ENCODE measurements at regions not wholly inside any gene's neighbourhood (a gene's known extent, or its start where the extent isn't known, plus 50 kb on each side); places are given as distances from the start of the nearest gene placed in this dataset.

DNA sequence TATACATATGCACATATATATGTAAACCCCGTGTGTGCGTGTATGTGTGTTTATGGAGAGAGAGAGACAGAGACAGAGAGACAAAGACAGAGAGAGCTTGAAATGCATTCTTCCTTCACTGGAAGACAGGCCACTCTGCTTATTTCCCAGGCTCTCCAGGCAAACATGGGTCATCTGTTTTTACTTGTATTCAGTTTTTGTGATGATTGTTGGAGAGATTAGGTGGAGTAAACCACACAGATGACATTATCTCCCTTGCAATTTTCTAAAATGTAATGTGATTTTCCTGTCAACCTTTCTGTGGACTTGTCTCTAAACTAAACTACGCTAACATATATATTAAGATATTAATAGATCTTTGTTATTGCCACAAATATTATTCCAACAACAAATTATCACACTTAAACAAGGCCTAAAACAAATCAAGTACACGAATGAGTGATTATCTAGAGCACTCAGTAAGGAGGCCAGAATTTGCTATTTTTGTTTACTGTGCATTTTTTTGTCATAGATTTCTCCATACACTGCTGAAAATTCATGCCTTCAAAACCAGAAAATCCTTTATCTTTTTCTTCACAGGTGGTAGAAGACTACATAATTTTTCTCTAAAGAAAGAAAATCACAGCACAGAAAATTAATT, 251.8 kb upstream of the SLIT2 start:
- H3K4me1 ChIP-seq (ENCODE audit: control insufficient read depth, low read length), result no peaks in the 10 kb centered on the region
- H3K79me2 ChIP-seq (ENCODE audit: control insufficient read depth, low read length), result no peaks in the 10 kb centered on the region
- H3K4me3 ChIP-seq (ENCODE audit: low read length), result no peak overlapping the region
- H4K20me1 ChIP-seq (ENCODE audit: control insufficient read depth, insufficient read depth, low read depth, low read length), result no peaks in the 10 kb centered on the region
- H3K27ac ChIP-seq (ENCODE audit: low read depth, low read length), result no peak overlapping the region
- H3K4me2 ChIP-seq (ENCODE audit: low read length), result no peak overlapping the region
- no peaks in the 10 kb centered on the region for H3F3A ChIP-seq (ENCODE audit: control insufficient read depth, insufficient read depth)
- no peaks in the 10 kb centered on the region for H3K9me2 ChIP-seq (replicated peaks; ENCODE audit: control insufficient read depth, low read length)
- H3K36me3 ChIP-seq (ENCODE audit: control insufficient read depth, low read length), result no peaks in the 10 kb centered on the region
- TF ChIP-seq, protein P1, sequence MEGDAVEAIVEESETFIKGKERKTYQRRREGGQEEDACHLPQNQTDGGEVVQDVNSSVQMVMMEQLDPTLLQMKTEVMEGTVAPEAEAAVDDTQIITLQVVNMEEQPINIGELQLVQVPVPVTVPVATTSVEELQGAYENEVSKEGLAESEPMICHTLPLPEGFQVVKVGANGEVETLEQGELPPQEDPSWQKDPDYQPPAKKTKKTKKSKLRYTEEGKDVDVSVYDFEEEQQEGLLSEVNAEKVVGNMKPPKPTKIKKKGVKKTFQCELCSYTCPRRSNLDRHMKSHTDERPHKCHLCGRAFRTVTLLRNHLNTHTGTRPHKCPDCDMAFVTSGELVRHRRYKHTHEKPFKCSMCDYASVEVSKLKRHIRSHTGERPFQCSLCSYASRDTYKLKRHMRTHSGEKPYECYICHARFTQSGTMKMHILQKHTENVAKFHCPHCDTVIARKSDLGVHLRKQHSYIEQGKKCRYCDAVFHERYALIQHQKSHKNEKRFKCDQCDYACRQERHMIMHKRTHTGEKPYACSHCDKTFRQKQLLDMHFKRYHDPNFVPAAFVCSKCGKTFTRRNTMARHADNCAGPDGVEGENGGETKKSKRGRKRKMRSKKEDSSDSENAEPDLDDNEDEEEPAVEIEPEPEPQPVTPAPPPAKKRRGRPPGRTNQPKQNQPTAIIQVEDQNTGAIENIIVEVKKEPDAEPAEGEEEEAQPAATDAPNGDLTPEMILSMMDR (IDR thresholded peaks at IDR 0.05; ENCODE audit: low read depth, low read length, poor library complexity, severe bottlenecking), result no peak
- TF ChIP-seq EZH2phosphoT487 (IDR thresholded peaks at IDR 0.05; ENCODE audit: borderline replicate concordance, low read length), result no peak
- no peaks in the 10 kb centered on the region for H3K27me3 ChIP-seq (ENCODE audit: control insufficient read depth, low read length)
- H3K9me3 ChIP-seq (ENCODE audit: control insufficient read depth, insufficient read depth, low read length), result no peaks in the 10 kb centered on the region

DNA sequence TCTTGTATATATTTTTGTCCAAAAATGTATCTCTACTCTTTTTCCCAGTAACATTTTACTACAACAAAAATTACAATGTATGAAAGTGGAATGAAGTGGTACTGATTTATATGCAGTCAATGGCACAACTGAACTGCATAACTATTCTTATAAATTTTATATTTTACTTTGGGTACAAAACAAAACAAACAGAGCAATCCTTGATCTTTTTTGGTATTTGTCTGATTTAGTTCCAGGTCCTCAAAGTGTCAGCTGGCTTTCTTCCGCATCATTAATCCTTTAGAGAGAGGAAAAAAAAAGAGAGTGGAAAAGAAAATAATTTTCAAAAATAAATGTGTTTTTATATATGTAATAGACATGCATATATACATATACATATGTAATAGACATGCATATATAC, 252.4 kb upstream of the SLIT2 start:
- no peak overlapping the region for H3K4me3 ChIP-seq (ENCODE audit: low read length)
- H3K4me2 ChIP-seq (ENCODE audit: low read length), result no peak overlapping the region
- H4K20me1 ChIP-seq (ENCODE audit: control insufficient read depth, insufficient read depth, low read depth, low read length), result no peaks in the 10 kb centered on the region
- no peaks in the 10 kb centered on the region for H3K4me1 ChIP-seq (ENCODE audit: control insufficient read depth, low read length)
- H3K79me2 ChIP-seq (ENCODE audit: control insufficient read depth, low read length), result no peaks in the 10 kb centered on the region
- no peaks in the 10 kb centered on the region for H3K9me2 ChIP-seq (replicated peaks; ENCODE audit: control insufficient read depth, low read length)
- H3K9me3 ChIP-seq (ENCODE audit: control insufficient read depth, insufficient read depth, low read length), result no peaks in the 10 kb centered on the region
- no peaks in the 10 kb centered on the region for H3K36me3 ChIP-seq (ENCODE audit: control insufficient read depth, low read length)
- no peaks in the 10 kb centered on the region for H3F3A ChIP-seq (ENCODE audit: control insufficient read depth, insufficient read depth)
- no peaks in the 10 kb centered on the region for H3K27me3 ChIP-seq (ENCODE audit: control insufficient read depth, low read length)
- TF ChIP-seq, protein P1 (IDR thresholded peaks at IDR 0.05; ENCODE audit: low read depth, low read length, poor library complexity, severe bottlenecking), result no peak
- no peak overlapping the region for H3K27ac ChIP-seq (ENCODE audit: low read depth, low read length)

DNA sequence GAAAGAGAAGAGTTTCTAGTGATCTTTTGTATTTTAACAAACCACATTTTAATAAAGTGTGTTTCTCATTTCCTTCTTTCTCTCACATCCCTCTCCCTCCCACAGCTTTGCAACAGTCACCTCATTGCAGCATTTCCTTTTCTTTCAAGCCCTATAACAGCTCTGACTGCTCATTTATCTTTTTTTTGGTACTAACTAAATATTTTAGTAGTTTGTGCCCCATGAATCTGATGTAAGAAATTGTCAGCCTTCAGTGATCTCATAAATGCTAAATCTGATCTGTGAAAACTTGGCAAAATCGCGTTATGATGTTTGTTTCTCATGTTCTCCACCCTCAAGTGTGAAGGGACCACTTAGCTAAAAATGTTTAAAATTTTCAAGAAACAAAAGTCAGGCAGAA, 258.5 kb upstream of the SLIT2 start:
- H4K20me1 ChIP-seq (ENCODE audit: control insufficient read depth, insufficient read depth, low read depth, low read length), result no peaks in the 10 kb centered on the region
- no peak overlapping the region for H3K4me2 ChIP-seq (ENCODE audit: low read length)
- no peak for TF ChIP-seq EZH2phosphoT487 (IDR thresholded peaks at IDR 0.05; ENCODE audit: borderline replicate concordance, low read length)
- TF ChIP-seq, protein P1 (IDR thresholded peaks at IDR 0.05; ENCODE audit: low read depth, low read length, poor library complexity, severe bottlenecking), result no peak

More for the DNA sequence above, 258.5 kb upstream of the SLIT2 start:
- Histone ChIP-seq H3K79me2 (ENCODE audit: control insufficient read depth, low read length) (no peaks in the 10 kb centered on the region), H3K4me3 (ENCODE audit: low read length) (no peak overlapping the region), H3K9me3 (ENCODE audit: control insufficient read depth, insufficient read depth, low read length) (no peaks in the 10 kb centered on the region), H3K9me2 (replicated peaks; ENCODE audit: control insufficient read depth, low read length) (no peaks in the 10 kb centered on the region), H3K27ac (ENCODE audit: low read depth, low read length) (no peak overlapping the region), H3F3A (ENCODE audit: control insufficient read depth, insufficient read depth) (no peaks in the 10 kb centered on the region), H3K4me1 (ENCODE audit: control insufficient read depth, low read length) (no peaks in the 10 kb centered on the region), H3K27me3 (ENCODE audit: control insufficient read depth, low read length) (no peaks in the 10 kb centered on the region), H3K36me3 (ENCODE audit: control insufficient read depth, low read length) (no peaks in the 10 kb centered on the region)

Measured in DOHH2 (cell line).